Naive B cell (primary cell): ENCODE measurements at regions not wholly inside any gene's neighbourhood (a gene's known extent, or its start where the extent isn't known, plus 50 kb on each side); places are given as distances from the start of the nearest gene placed in this dataset.
"Not testable (repeated sequence)": the region's sequence is repeated elsewhere in the genome, so short reads cannot be mapped to it uniquely, and the experiment has no call there.

Experiments
- ATAC-seq, 2 donors: fragments of 150-1000 bp; cut with Tn5 transposase; 2 replicates each; pipeline ENCODE4 v1.10.0; 2021; ENCODE audit warnings: low read depth in 2 of 2, mild to moderate bottlenecking in 2 of 2, moderate library complexity in 2 of 2
- DNase-seq: peaks from one replicate; pipeline ENCODE4 v3.0.0; 2022
- H3K27ac Mint-ChIP-seq, 6 donors: one replicate each; pipeline ENCODE4 v1.8.0; 2020 to 2022; ENCODE audit warnings: mild to moderate bottlenecking in 6 of 6, mixed read lengths in 6 of 6, moderate library complexity in 5 of 6, inconsistent platforms in 2 of 6
- H3K27me3 Mint-ChIP-seq, 3 donors: one replicate each; pipeline ENCODE4 v1.8.0; 2021 to 2022; ENCODE audit warnings: mixed read lengths in 3 of 3, mild to moderate bottlenecking in 1 of 3
- H3K36me3 Mint-ChIP-seq, 2 donors: one replicate each; pipeline ENCODE4 v1.8.0; 2020 to 2022; ENCODE audit warnings: mixed read lengths in 2 of 2, inconsistent platforms in 1 of 2, mild to moderate bottlenecking in 1 of 2
- H3K4me1 Mint-ChIP-seq, 3 donors: one replicate each; pipeline ENCODE4 v1.8.0; 2020 to 2022; ENCODE audit warnings: mixed read lengths in 3 of 3, inconsistent platforms in 1 of 3, mild to moderate bottlenecking in 1 of 3, moderate library complexity in 1 of 3
- H3K4me3 Mint-ChIP-seq, 8 donors: one replicate each; pipeline ENCODE4 v1.8.0; 2020 to 2022; ENCODE audit warnings: mild to moderate bottlenecking in 8 of 8, mixed read lengths in 8 of 8, moderate library complexity in 8 of 8, inconsistent platforms in 2 of 8
- H3K9me3 Mint-ChIP-seq, 7 donors: one replicate each; pipeline ENCODE4 v1.8.0; 2020 to 2022; ENCODE audit warnings: mixed read lengths in 7 of 7, mild to moderate bottlenecking in 5 of 7, inconsistent platforms in 2 of 7, moderate library complexity in 1 of 7

GRCh38 chr13:112158961-112159360, 92.0 kb downstream of the SOX1 start:
- no peak overlapping the region for H3K4me3 Mint-ChIP-seq
- H3K4me1 Mint-ChIP-seq: no peaks in the 10 kb centered on the region
- no peak overlapping the region for H3K27ac Mint-ChIP-seq
- peaks cover 6 to 8% of the 10 kb centered on the region in 2 donors for H3K36me3 Mint-ChIP-seq
- H3K27me3 Mint-ChIP-seq: peaks cover 0 to 40% (median 16%) of the 10 kb centered on the region in 3 donors
- ATAC-seq (no peak), DNase-seq (no peak)
- H3K9me3 Mint-ChIP-seq: peaks cover 5 to 29% (median 10%) of the 10 kb centered on the region in 7 donors

- Mint-ChIP-seq H3K4me3 (no peak overlapping the region), H3K27me3 (peaks cover under 1 to 40% (median 16%) of the 10 kb centered on the region in 3 donors), H3K4me1 (no peaks in the 10 kb centered on the region), H3K27ac (no peak overlapping the region), H3K9me3 (peaks cover 5 to 29% (median 10%) of the 10 kb centered on the region in 7 donors), H3K36me3 (peaks cover 6 to 8% of the 10 kb centered on the region in 2 donors)
- DNase-seq (no peak), ATAC-seq (no peak)
Measured at GRCh38 chr13:112159575-112160547, 92.9 kb downstream of the SOX1 start.

GRCh38 chr13:112160558-112160957, 93.6 kb downstream of the SOX1 start:
- Mint-ChIP-seq H3K4me3 (no peak overlapping the region), H3K27ac (no peak overlapping the region), H3K27me3 (peaks cover 5 to 40% (median 16%) of the 10 kb centered on the region in 3 donors), H3K36me3 (peaks cover 6 to 8% of the 10 kb centered on the region in 2 donors), H3K4me1 (no peaks in the 10 kb centered on the region), H3K9me3 (peaks cover 5 to 29% (median 10%) of the 10 kb centered on the region in 7 donors)
- no peak for ATAC-seq
- DNase-seq: no peak

- DNase-seq: no peak
- no peak for ATAC-seq
- Mint-ChIP-seq H3K4me1 (no peaks in the 10 kb centered on the region), H3K27ac (peak overlapping the region in 2 of 6 donors; percentile 9 to 33), H3K36me3 (peaks cover 6 to 8% of the 10 kb centered on the region in 2 donors), H3K27me3 (peaks cover 5 to 47% (median 23%) of the 10 kb centered on the region in 3 donors), H3K4me3 (peak overlapping the region in 1 of 8 donors; percentile 0), H3K9me3 (peaks cover 5 to 23% (median 7%) of the 10 kb centered on the region in 7 donors)
Measured at GRCh38 chr13:112161521-112162301, 94.8 kb downstream of the SOX1 start.

DNA sequence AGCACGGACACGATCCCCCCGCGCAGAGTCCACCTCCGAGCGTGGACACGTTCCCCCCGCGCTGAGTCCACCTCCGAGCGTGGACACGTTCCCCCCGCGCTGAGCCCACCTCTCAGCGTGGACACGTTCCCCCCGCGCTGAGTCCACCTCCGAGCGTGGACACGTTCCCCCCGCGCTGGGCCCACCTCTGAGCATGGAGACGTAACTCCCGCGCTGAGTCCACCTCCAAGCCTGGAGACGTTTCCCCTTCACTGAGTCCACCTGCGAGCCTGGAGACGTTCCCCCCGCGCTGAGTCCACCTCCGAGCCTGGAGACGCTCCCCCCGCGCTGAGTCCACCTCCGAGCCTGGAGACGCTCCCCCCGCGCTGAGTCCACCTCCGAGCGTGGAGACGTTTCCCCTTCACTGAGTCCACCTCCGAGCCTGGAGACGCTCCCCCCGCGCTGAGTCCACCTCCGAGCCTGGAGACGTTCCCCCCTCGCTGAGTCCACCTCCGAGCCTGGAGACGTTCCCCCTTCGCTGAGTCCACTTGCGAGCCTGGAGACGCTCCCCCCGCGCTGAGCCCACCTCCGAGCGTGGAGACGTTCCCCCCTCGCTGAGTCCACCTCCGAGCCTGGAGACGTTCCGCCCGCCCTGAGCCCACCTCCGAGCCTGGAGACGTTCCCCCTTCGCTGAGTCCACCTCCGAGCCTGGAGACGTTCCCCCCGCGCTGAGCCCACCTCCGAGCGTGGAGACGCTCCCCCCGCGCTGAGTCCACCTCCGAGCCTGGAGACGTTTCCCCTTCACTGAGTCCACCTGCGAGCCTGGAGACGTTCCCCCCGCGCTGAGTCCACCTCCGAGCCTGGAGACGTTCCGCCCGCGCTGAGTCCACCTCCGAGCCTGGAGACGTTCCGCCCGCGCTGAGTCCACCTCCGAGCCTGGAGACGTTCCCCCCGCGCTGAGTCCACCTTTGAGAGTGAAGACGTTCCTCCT, 97.0 kb downstream of the SOX1 start:
- not testable (repeated sequence) for H3K4me1 Mint-ChIP-seq, H3K27ac Mint-ChIP-seq, H3K9me3 Mint-ChIP-seq, H3K4me3 Mint-ChIP-seq, ATAC-seq, H3K36me3 Mint-ChIP-seq, DNase-seq
- peaks cover 5 to 43% (median 23%) of the 10 kb centered on the region in 3 donors for H3K27me3 Mint-ChIP-seq

- no peak for ATAC-seq
- no peaks in the 10 kb centered on the region for H3K36me3 Mint-ChIP-seq
- H3K27me3 Mint-ChIP-seq: peaks cover 5 to 31% (median 16%) of the 10 kb centered on the region in 3 donors
- H3K4me3 Mint-ChIP-seq: no peak overlapping the region
- DNase-seq: no peak
- H3K9me3 Mint-ChIP-seq: peaks cover 0 to 5% (median 0%) of the 10 kb centered on the region in 7 donors
- H3K27ac Mint-ChIP-seq: no peak overlapping the region
- H3K4me1 Mint-ChIP-seq: no peaks in the 10 kb centered on the region
Measured at GRCh38 chr13:112165712-112166111, 98.8 kb downstream of the SOX1 start.

DNA sequence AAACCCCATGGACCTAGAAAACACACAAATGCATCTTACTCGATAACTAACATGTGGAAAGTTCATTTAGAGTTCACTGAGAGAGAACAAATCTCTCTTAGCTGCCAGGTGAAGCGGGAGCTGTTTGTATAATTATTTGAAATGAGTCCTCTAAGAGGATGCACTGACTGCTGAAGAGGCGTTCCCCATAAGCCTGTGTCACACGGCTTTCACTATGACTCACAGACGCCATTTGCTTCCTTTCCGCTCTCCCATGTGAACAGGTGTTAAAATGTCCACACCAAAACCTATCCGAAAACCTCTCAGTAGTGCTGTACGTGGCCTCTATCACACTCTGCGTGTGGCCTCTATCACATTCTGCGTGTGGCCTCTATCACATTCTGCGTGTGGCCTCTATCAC, 101.8 kb downstream of the SOX1 start:
- no peak for ATAC-seq
- H3K27ac Mint-ChIP-seq: no peak overlapping the region
- no peaks in the 10 kb centered on the region for H3K36me3 Mint-ChIP-seq
- DNase-seq: no peak
- H3K27me3 Mint-ChIP-seq: peaks cover 5 to 8% (median 7%) of the 10 kb centered on the region in 3 donors
- H3K4me3 Mint-ChIP-seq: no peak overlapping the region
- no peaks in the 10 kb centered on the region for H3K4me1 Mint-ChIP-seq
- peaks cover 0 to 13% (median 2%) of the 10 kb centered on the region in 7 donors for H3K9me3 Mint-ChIP-seq

DNA sequence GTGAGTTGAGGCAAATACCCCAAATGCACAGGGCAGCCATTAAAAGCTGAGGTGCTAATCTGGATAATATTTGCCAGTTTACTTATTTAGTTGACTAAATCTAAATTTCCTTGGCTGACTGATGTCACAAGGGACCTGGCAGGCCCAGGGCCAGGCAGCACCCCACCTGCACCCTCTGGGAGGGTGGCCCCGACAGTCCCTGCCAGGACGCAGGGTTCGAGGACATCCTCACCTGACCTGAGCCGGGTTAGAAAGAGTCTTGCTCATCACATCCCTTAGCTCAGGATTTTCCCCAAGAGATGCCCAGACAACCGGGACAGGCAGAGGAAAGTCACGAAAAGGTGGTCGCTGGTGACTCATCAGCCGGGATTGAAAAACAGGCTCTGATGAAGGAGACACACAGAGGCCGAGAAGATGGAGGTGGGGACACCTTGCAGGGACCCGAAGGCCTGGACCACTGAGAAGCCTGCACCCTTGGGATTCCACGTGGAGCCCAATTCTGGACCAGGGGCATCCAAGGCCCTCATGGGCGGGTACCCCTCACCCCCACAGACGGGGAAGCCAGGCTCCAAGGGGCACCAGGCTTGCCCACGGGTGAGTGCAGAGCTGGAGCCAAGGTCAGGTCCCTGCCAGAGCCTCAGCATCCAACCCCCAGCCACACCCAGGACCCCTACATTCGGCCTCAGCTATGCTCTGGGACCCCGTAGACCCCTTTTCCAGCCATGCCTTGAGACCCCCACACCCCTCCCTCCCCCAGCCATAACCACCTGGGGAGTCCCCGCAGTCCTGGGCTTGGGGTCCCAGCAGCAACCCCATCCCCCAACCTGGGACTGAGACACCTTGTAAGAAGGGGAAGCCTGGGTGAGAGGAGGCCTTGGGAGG, 103.2 kb downstream of the SOX1 start:
- ATAC-seq (no peak), DNase-seq (no peak)
- Mint-ChIP-seq H3K4me1 (no peaks in the 10 kb centered on the region), H3K27me3 (peaks cover 1 to 8% (median 7%) of the 10 kb centered on the region in 3 donors), H3K36me3 (no peaks in the 10 kb centered on the region), H3K4me3 (no peak overlapping the region), H3K27ac (no peak overlapping the region), H3K9me3 (peaks cover 6 to 26% (median 11%) of the 10 kb centered on the region in 7 donors)

DNA sequence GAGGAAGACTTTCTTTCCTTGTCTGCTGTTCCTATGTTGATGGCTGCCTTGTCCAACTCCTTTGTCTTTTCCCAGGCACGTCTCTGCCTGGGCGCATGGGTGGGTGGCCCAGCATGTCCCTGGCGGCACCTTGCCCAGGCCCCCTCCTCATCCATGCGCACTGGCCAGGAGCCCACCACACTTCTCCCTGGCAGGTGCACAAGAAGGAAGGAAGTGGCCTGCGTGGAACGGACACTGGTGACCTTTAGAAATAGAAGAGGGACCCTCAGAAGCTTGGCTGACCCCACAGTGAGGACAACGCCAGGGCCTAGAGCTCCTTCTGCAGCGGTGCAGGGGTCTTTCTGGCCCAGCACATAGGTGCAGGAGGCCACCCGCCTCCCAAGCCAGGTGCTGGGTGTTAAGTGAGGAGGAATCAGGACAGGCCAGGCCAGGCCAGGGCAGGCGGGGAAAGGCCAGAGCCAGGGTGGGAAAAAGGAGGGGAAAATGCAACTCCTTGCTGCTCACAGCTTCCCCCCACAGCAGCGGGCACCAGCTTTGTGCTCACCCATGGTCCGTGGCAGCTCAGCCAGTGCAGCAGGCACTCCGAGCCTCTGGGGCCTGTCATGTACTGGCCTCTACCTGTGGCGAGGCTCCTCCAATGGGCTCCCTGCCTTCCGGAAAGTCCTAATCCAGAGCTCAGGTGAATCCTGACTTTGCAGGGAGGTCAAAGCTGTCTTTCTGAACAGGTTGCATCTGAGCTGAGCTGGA, 104.0 kb downstream of the SOX1 start:
- H3K27ac Mint-ChIP-seq: no peak overlapping the region
- no peak for DNase-seq

DNA sequence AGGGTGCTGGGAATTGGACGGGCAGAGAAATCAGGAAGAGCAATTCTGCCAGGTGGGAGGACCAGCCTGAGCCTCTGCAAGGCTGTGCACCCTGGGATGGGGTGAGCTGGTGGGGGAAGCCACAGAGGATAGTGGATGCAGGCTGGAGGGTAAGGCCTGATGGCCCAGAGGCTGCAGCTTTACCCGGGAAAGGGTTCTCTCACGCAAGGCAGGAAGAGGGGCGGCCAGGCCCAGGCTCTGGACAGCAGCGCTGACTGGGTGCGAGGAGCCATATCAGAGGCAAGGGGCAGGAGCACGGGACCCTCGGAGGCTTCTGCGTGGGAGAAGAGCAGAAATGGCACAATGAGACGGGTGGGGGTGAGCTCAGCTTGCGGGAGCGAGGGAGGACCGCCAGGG, 104.6 kb downstream of the SOX1 start:
- no peaks in the 10 kb centered on the region for H3K36me3 Mint-ChIP-seq
- ATAC-seq (no peak), DNase-seq (no peak)
- no peaks in the 10 kb centered on the region for H3K4me1 Mint-ChIP-seq
- H3K27me3 Mint-ChIP-seq: no peaks in the 10 kb centered on the region
- peaks cover 7 to 28% (median 12%) of the 10 kb centered on the region in 7 donors for H3K9me3 Mint-ChIP-seq
- no peak overlapping the region for H3K27ac Mint-ChIP-seq
- H3K4me3 Mint-ChIP-seq: no peak overlapping the region

More for the DNA sequence above, 104.0 kb downstream of the SOX1 start:
- ATAC-seq: no peak
- Mint-ChIP-seq H3K4me1 (no peaks in the 10 kb centered on the region), H3K9me3 (peaks cover 7 to 28% (median 12%) of the 10 kb centered on the region in 7 donors), H3K27me3 (peaks cover 0 to 4% (median 3%) of the 10 kb centered on the region in 3 donors), H3K36me3 (no peaks in the 10 kb centered on the region), H3K4me3 (no peak overlapping the region)

- Mint-ChIP-seq H3K36me3 (no peaks in the 10 kb centered on the region), H3K4me3 (no peak overlapping the region), H3K27ac (no peak overlapping the region), H3K4me1 (no peaks in the 10 kb centered on the region), H3K9me3 (peaks cover 7 to 28% (median 12%) of the 10 kb centered on the region in 7 donors), H3K27me3 (no peaks in the 10 kb centered on the region)
- ATAC-seq (no peak), DNase-seq (no peak)
Measured at GRCh38 chr13:112172017-112172416, 105.1 kb downstream of the SOX1 start.
